IgD-negative memory B cell (primary cell): ENCODE measurements at regions not wholly inside any gene's neighbourhood (a gene's known extent, or its start where the extent isn't known, plus 50 kb on each side); places are given as distances from the start of the nearest gene placed in this dataset.

ENCODE experiments used
- H3K27ac Mint-ChIP-seq, 3 donors: one replicate each; pipeline ENCODE4 v1.8.0; 2020 to 2022; ENCODE audit warnings: mild to moderate bottlenecking in 3 of 3, mixed read lengths in 3 of 3, moderate library complexity in 1 of 3
- H3K27me3 Mint-ChIP-seq: one replicate; pipeline ENCODE4 v1.8.0; 2021; ENCODE audit warnings: mixed read lengths
- H3K36me3 Mint-ChIP-seq: one replicate; pipeline ENCODE4 v1.8.0; 2020; ENCODE audit warnings: mild to moderate bottlenecking, mixed read lengths
- H3K4me1 Mint-ChIP-seq, 3 donors: one replicate each; pipeline ENCODE4 v1.8.0; 2020 to 2022; ENCODE audit warnings: mixed read lengths in 3 of 3, mild to moderate bottlenecking in 1 of 3
- H3K4me3 Mint-ChIP-seq, 4 donors: one replicate each; pipeline ENCODE4 v1.8.0; 2020 to 2022; ENCODE audit warnings: mild to moderate bottlenecking in 4 of 4, mixed read lengths in 4 of 4, moderate library complexity in 3 of 4
- H3K9me3 Mint-ChIP-seq, 3 donors: one replicate each; pipeline ENCODE4 v1.8.0; 2020 to 2021; ENCODE audit warnings: mixed read lengths in 3 of 3, mild to moderate bottlenecking in 1 of 3

- no peaks in the 10 kb centered on the region for H3K36me3 Mint-ChIP-seq
- H3K27ac Mint-ChIP-seq: no peak overlapping the region
- H3K4me1 Mint-ChIP-seq: no peaks in the 10 kb centered on the region
- H3K27me3 Mint-ChIP-seq: peaks cover 6% of the 10 kb centered on the region
- H3K9me3 Mint-ChIP-seq: peaks cover 0 to 5% (median 3%) of the 10 kb centered on the region in 3 donors
- peak overlapping the region in 1 of 4 donors; percentile 43 for H3K4me3 Mint-ChIP-seq
Observed at GRCh38 chr2:88318956-88319330, 133.6 kb downstream of the FOXI3 start.

GRCh38 chr2:88318071-88318955 lies 134.2 kb downstream of the FOXI3 start:
- no peaks in the 10 kb centered on the region for H3K36me3 Mint-ChIP-seq
- peaks cover 6% of the 10 kb centered on the region for H3K27me3 Mint-ChIP-seq
- H3K9me3 Mint-ChIP-seq: peaks cover 0 to 5% (median 3%) of the 10 kb centered on the region in 3 donors
- H3K4me1 Mint-ChIP-seq: no peaks in the 10 kb centered on the region
- H3K27ac Mint-ChIP-seq: no peak overlapping the region
- H3K4me3 Mint-ChIP-seq: no peak overlapping the region

- Mint-ChIP-seq H3K27ac (no peak overlapping the region), H3K36me3 (peaks cover 2% of the 10 kb centered on the region), H3K4me1 (peaks cover 0 to 2% (median 0%) of the 10 kb centered on the region in 3 donors), H3K4me3 (no peak overlapping the region), H3K27me3 (peaks cover 2% of the 10 kb centered on the region), H3K9me3 (peaks cover 6 to 15% (median 9%) of the 10 kb centered on the region in 3 donors)
Observed at GRCh38 chr2:88310787-88311186, 140.6 kb downstream of the THNSL2 start.

- Mint-ChIP-seq H3K4me1 (peaks cover 0 to 2% (median 0%) of the 10 kb centered on the region in 3 donors), H3K36me3 (peaks cover 5% of the 10 kb centered on the region), H3K4me3 (no peak overlapping the region), H3K9me3 (peaks cover 6 to 20% (median 9%) of the 10 kb centered on the region in 3 donors), H3K27me3 (peaks cover 4% of the 10 kb centered on the region), H3K27ac (no peak overlapping the region)
Observed at GRCh38 chr2:88307817-88308216, 137.7 kb downstream of the THNSL2 start.

GRCh38 chr2:88303865-88304264 lies 133.7 kb downstream of the THNSL2 start:
- H3K36me3 Mint-ChIP-seq: peaks cover 5% of the 10 kb centered on the region
- peaks cover 0 to 2% (median 0%) of the 10 kb centered on the region in 3 donors for H3K4me1 Mint-ChIP-seq
- H3K9me3 Mint-ChIP-seq: peaks cover 0 to 7% (median 4%) of the 10 kb centered on the region in 3 donors
- no peak overlapping the region for H3K27ac Mint-ChIP-seq
- H3K27me3 Mint-ChIP-seq: peaks cover 5% of the 10 kb centered on the region
- H3K4me3 Mint-ChIP-seq: no peak overlapping the region

GRCh38 chr2:88296247-88296646 lies 126.1 kb downstream of the THNSL2 start:
- Mint-ChIP-seq H3K4me3 (no peak overlapping the region), H3K27ac (no peak overlapping the region), H3K27me3 (peaks cover 1% of the 10 kb centered on the region), H3K36me3 (no peaks in the 10 kb centered on the region), H3K4me1 (no peaks in the 10 kb centered on the region), H3K9me3 (peaks cover 0 to 3% (median 3%) of the 10 kb centered on the region in 3 donors)

GRCh38 chr2:88283886-88284592 lies 113.9 kb downstream of the THNSL2 start:
- no peak overlapping the region for H3K27ac Mint-ChIP-seq
- peaks cover 0 to 2% (median 0%) of the 10 kb centered on the region in 3 donors for H3K4me1 Mint-ChIP-seq
- H3K36me3 Mint-ChIP-seq: no peaks in the 10 kb centered on the region
- H3K27me3 Mint-ChIP-seq: peaks cover 18% of the 10 kb centered on the region
- H3K9me3 Mint-ChIP-seq: no peaks in the 10 kb centered on the region
- no peak overlapping the region for H3K4me3 Mint-ChIP-seq

GRCh38 chr2:88281302-88282217 lies 111.4 kb downstream of the THNSL2 start:
- Mint-ChIP-seq H3K4me3 (no peak overlapping the region), H3K27ac (no peak overlapping the region), H3K27me3 (peaks cover 16% of the 10 kb centered on the region), H3K9me3 (peaks cover 0 to 2% (median 2%) of the 10 kb centered on the region in 3 donors), H3K4me1 (peaks cover 0 to 4% (median 0%) of the 10 kb centered on the region in 3 donors), H3K36me3 (no peaks in the 10 kb centered on the region)

- no peak overlapping the region for H3K4me3 Mint-ChIP-seq
- no peaks in the 10 kb centered on the region for H3K36me3 Mint-ChIP-seq
- peaks cover 0 to 4% (median 0%) of the 10 kb centered on the region in 3 donors for H3K4me1 Mint-ChIP-seq
- H3K27me3 Mint-ChIP-seq: peaks cover 4% of the 10 kb centered on the region
- peaks cover 0 to 20% (median 4%) of the 10 kb centered on the region in 3 donors for H3K9me3 Mint-ChIP-seq
- H3K27ac Mint-ChIP-seq: no peak overlapping the region
Observed at GRCh38 chr2:88269836-88270235, 99.7 kb downstream of the THNSL2 start.

- H3K4me1 Mint-ChIP-seq: peaks cover 0 to 4% (median 0%) of the 10 kb centered on the region in 3 donors
- no peak overlapping the region for H3K4me3 Mint-ChIP-seq
- peaks cover 0 to 20% (median 4%) of the 10 kb centered on the region in 3 donors for H3K9me3 Mint-ChIP-seq
- no peaks in the 10 kb centered on the region for H3K36me3 Mint-ChIP-seq
- no peaks in the 10 kb centered on the region for H3K27me3 Mint-ChIP-seq
- peak overlapping the region in 1 of 3 donors; percentile 26 for H3K27ac Mint-ChIP-seq
Observed at GRCh38 chr2:88265352-88266303, 95.5 kb downstream of the THNSL2 start.

GRCh38 chr2:88263861-88264260 lies 93.7 kb downstream of the THNSL2 start:
- no peak overlapping the region for H3K4me3 Mint-ChIP-seq
- H3K36me3 Mint-ChIP-seq: no peaks in the 10 kb centered on the region
- H3K27me3 Mint-ChIP-seq: peaks cover 2% of the 10 kb centered on the region
- H3K4me1 Mint-ChIP-seq: peaks cover 0 to 4% (median 0%) of the 10 kb centered on the region in 3 donors
- H3K9me3 Mint-ChIP-seq: peaks cover 0 to 11% (median 3%) of the 10 kb centered on the region in 3 donors
- no peak overlapping the region for H3K27ac Mint-ChIP-seq

GRCh38 chr2:88261725-88262124 lies 91.6 kb downstream of the THNSL2 start:
- H3K27me3 Mint-ChIP-seq: peaks cover 7% of the 10 kb centered on the region
- no peak overlapping the region for H3K27ac Mint-ChIP-seq
- H3K36me3 Mint-ChIP-seq: no peaks in the 10 kb centered on the region
- no peaks in the 10 kb centered on the region for H3K9me3 Mint-ChIP-seq
- H3K4me3 Mint-ChIP-seq: no peak overlapping the region
- H3K4me1 Mint-ChIP-seq: peaks cover 0 to 4% (median 0%) of the 10 kb centered on the region in 3 donors

- Mint-ChIP-seq H3K36me3 (no peaks in the 10 kb centered on the region), H3K4me3 (no peak overlapping the region), H3K4me1 (no peaks in the 10 kb centered on the region), H3K27ac (no peak overlapping the region), H3K27me3 (peaks cover 19% of the 10 kb centered on the region), H3K9me3 (peaks cover 0 to 5% (median 1%) of the 10 kb centered on the region in 3 donors)
Observed at GRCh38 chr2:88258208-88258607, 88.1 kb downstream of the THNSL2 start.
